ENCODE measurements at regions not wholly inside any gene's neighbourhood (a gene's known extent, or its start where the extent isn't known, plus 50 kb on each side); places are given as distances from the start of the nearest gene placed in this dataset.

DNA sequence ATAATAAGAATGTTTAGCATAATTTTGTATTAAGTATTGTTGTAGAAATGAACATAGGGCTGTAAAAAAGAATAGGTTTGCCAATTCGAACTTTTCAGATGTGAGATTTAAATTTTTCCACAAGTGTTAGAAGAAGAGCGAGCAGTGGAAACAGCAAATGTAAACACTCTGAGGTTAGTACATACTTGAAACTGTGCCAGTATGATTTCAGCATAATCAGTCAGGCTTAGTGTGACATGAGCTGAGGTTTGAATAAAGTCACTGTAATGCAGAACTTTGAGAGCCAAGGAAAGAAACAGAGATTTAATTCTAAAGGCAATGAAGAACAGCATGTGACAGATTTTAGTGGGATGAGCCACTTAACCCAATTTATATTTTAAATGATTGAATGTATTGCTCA, 2166.4 kb downstream of the PCDH9 start:
- Histone ChIP-seq H3K9me3 (ENCODE audit: control insufficient read depth, insufficient read depth, low read length) (no peaks in the 10 kb centered on the region), H3K4me2 (ENCODE audit: low read depth, low read length) (no peak overlapping the region), H3K4me1 (ENCODE audit: control insufficient read depth, insufficient read depth, low read length) (no peaks in the 10 kb centered on the region), H3K4ac (ENCODE audit: low read depth, low read length) (no peak overlapping the region), H3K23ac (ENCODE audit: low read depth, low read length) (no peak overlapping the region), H2BK15ac (ENCODE audit: low read depth, low read length) (no peak overlapping the region), H4K5ac (ENCODE audit: low read depth, low read length) (no peak overlapping the region), H3K9ac (ENCODE audit: low read depth, low read length) (no peak overlapping the region), H4K91ac (ENCODE audit: insufficient read depth, low read depth, low read length) (no peak overlapping the region), H4K20me1 (ENCODE audit: insufficient read depth, low read length) (no peaks in the 10 kb centered on the region), H3K79me1 (ENCODE audit: low read depth in 1 of 2, low read length in 2 of 2) (no peaks in the 10 kb centered on the region), H3K9me1 (ENCODE audit: insufficient read depth, low read length) (no peaks in the 10 kb centered on the region), H2AK9ac (replicated peaks; ENCODE audit: low read depth, low read length, poor library complexity) (no peak overlapping the region), H3K18ac (ENCODE audit: low read depth, low read length) (no peak overlapping the region), H3K4me3 (ENCODE audit: insufficient read depth, low read depth, low read length) (no peak overlapping the region), H2AFZ (replicated peaks; ENCODE audit: low read length, poor library complexity) (no peak overlapping the region), H3K27ac (ENCODE audit: insufficient read depth, low read length) (no peak overlapping the region), H2BK20ac (ENCODE audit: low read depth, low read length) (no peak overlapping the region), H4K8ac (ENCODE audit: low read depth in 2 of 2, low read length in 2 of 2) (no peak overlapping the region), H2AK5ac (ENCODE audit: low read depth, low read length) (no peak overlapping the region), H3K27me3 (ENCODE audit: control insufficient read depth, insufficient read depth, low read length) (no peaks in the 10 kb centered on the region), H2BK5ac (ENCODE audit: low read depth, low read length, poor library complexity, severe bottlenecking) (no peak overlapping the region), H2BK120ac (ENCODE audit: low read depth, low read length) (no peak overlapping the region), H3K36me3 (ENCODE audit: control insufficient read depth, insufficient read depth, low read length) (no peaks in the 10 kb centered on the region), H3K14ac (replicated peaks; ENCODE audit: low read depth, low read length) (no peak overlapping the region), H3K56ac (ENCODE audit: extremely low read depth, insufficient read depth, low read length) (no peak overlapping the region)
- POLR2A ChIA-PET (ENCODE audit: unreplicated experiment), result no interaction called here
- CTCF ChIA-PET, result interaction anchor here (0.6 kb wide), 1 partner anchor 37 kb away, joined by 4 read pairs; no protein-coding TSS in a partner anchor
- no CpG with 5 or more reads among the region's 2 CpGs for WGBS, 2 experiments (ENCODE audit: extremely low coverage in 2 of 2, insufficient read length in 1 of 2)
- TF ChIP-seq FOS (IDR thresholded peaks at IDR 0.05; ENCODE audit: low read depth, low read length), result no peak
- TF ChIP-seq RAD21 (IDR thresholded peaks at IDR 0.05; ENCODE audit: low read length), result no peak
- TF ChIP-seq MAZ (IDR thresholded peaks at IDR 0.05; ENCODE audit: borderline replicate concordance, low read depth, low read length), result no peak
- no peak for TF ChIP-seq BHLHE40 (IDR thresholded peaks at IDR 0.05; ENCODE audit: low read depth, low read length)
- no peak for TF ChIP-seq SMC3 (IDR thresholded peaks at IDR 0.05; ENCODE audit: low read depth, low read length)
- TF ChIP-seq MXI1 (IDR thresholded peaks at IDR 0.05; ENCODE audit: borderline replicate concordance, low read depth, low read length), result no peak
- no peak for TF ChIP-seq CEBPB (IDR thresholded peaks at IDR 0.05; ENCODE audit: low read depth, low read length)
- TF ChIP-seq RCOR1 (IDR thresholded peaks at IDR 0.05; ENCODE audit: insufficient replicate concordance, low read length), result no peak
- TF ChIP-seq POLR2A (IDR thresholded peaks at IDR 0.05; ENCODE audit: low read depth, low read length), result no peak
- no peak for TF ChIP-seq CHD1 (IDR thresholded peaks at IDR 0.05; ENCODE audit: low read depth, low read length)
- TF ChIP-seq, protein P1, sequence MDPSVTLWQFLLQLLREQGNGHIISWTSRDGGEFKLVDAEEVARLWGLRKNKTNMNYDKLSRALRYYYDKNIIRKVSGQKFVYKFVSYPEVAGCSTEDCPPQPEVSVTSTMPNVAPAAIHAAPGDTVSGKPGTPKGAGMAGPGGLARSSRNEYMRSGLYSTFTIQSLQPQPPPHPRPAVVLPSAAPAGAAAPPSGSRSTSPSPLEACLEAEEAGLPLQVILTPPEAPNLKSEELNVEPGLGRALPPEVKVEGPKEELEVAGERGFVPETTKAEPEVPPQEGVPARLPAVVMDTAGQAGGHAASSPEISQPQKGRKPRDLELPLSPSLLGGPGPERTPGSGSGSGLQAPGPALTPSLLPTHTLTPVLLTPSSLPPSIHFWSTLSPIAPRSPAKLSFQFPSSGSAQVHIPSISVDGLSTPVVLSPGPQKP (IDR thresholded peaks at IDR 0.05; ENCODE audit: borderline replicate concordance, low read depth, low read length), result no peak
- TF ChIP-seq, protein P2, sequence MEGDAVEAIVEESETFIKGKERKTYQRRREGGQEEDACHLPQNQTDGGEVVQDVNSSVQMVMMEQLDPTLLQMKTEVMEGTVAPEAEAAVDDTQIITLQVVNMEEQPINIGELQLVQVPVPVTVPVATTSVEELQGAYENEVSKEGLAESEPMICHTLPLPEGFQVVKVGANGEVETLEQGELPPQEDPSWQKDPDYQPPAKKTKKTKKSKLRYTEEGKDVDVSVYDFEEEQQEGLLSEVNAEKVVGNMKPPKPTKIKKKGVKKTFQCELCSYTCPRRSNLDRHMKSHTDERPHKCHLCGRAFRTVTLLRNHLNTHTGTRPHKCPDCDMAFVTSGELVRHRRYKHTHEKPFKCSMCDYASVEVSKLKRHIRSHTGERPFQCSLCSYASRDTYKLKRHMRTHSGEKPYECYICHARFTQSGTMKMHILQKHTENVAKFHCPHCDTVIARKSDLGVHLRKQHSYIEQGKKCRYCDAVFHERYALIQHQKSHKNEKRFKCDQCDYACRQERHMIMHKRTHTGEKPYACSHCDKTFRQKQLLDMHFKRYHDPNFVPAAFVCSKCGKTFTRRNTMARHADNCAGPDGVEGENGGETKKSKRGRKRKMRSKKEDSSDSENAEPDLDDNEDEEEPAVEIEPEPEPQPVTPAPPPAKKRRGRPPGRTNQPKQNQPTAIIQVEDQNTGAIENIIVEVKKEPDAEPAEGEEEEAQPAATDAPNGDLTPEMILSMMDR (conservative IDR thresholded peaks at IDR 0.05; ENCODE audit: low read depth, low read length), result no peak
- TF ChIP-seq NFE2L2 (IDR thresholded peaks at IDR 0.05; ENCODE audit: low read depth, low read length), result no peak
- TF ChIP-seq RFX5 (IDR thresholded peaks at IDR 0.05; ENCODE audit: low read depth, low read length), result no peak
- TF ChIP-seq, protein P3, sequence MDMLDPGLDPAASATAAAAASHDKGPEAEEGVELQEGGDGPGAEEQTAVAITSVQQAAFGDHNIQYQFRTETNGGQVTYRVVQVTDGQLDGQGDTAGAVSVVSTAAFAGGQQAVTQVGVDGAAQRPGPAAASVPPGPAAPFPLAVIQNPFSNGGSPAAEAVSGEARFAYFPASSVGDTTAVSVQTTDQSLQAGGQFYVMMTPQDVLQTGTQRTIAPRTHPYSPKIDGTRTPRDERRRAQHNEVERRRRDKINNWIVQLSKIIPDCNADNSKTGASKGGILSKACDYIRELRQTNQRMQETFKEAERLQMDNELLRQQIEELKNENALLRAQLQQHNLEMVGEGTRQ (IDR thresholded peaks at IDR 0.05; ENCODE audit: low read depth, low read length), result no peak
- no peak for TF ChIP-seq MAFK (IDR thresholded peaks at IDR 0.05; ENCODE audit: low read depth, low read length)
- dilution Hi-C loops (cut with HindIII; ENCODE audit: low sequenced_read_pairs, unreplicated experiment) (no loop called here), in situ Hi-C loops (cut with MboI; ENCODE audit: low sequenced_read_pairs) (no loop called here), intact Hi-C loops (cut with micrococcal nuclease) (no loop called here)
- peak; percentile 72 for DNase-seq
- no TSS peak for BruUV-seq (replicated peaks)
- peak; percentile 35; the same call in 1 of the 2 replicates for ATAC-seq (ENCODE audit: low read depth)
